ENCODE measurements at regions not wholly inside any gene's neighbourhood (a gene's known extent, or its start where the extent isn't known, plus 50 kb on each side); places are given as distances from the start of the nearest gene placed in this dataset.

- ATAC-seq (no peak), DNase-seq (ENCODE audit: low read depth, low spot score) (no peak)
- intact Hi-C loops (cut with micrococcal nuclease) = no loop called here
- Histone ChIP-seq H2AFZ (ENCODE audit: low read depth, low read length, poor library complexity, severe bottlenecking) (no peak overlapping the region), H4K20me1 (ENCODE audit: insufficient read depth) (no peaks in the 10 kb centered on the region), H3K27me3 (ENCODE audit: insufficient read depth, low read length) (no peaks in the 10 kb centered on the region), H3K79me2 (ENCODE audit: insufficient read depth, low read length) (no peaks in the 10 kb centered on the region), H3K9ac (ENCODE audit: low read length) (no peak overlapping the region), H3K9me3 (ENCODE audit: control insufficient read depth in 1 of 2, insufficient read depth in 1 of 2, low read depth in 1 of 2, low read length in 2 of 2) (no peaks in the 10 kb centered on the region), H3K4me3 (replicated peaks in 1 of 2; ENCODE audit: low read depth in 1 of 2, low read length in 2 of 2) (no peak overlapping the region), H3K27ac (ENCODE audit: low read depth, low read length) (no peak overlapping the region), H3K4me2 (ENCODE audit: low read length) (no peak overlapping the region), H3K4me1 (ENCODE audit: control insufficient read depth in 1 of 2, insufficient read depth in 2 of 2, low read length in 2 of 2) (no peaks in the 10 kb centered on the region), H3K36me3 (ENCODE audit: control insufficient read depth in 1 of 2, insufficient read depth in 2 of 2, low read length in 2 of 2) (no peaks in the 10 kb centered on the region), H3K9me2 (ENCODE audit: insufficient read depth) (no peaks in the 10 kb centered on the region)
- ChIA-PET CTCF (no interaction called here), POLR2A (no interaction called here), RAD21 (ENCODE audit: low non-redundant PET in 1 of 2, low total read pairs in 2 of 2, uncharacterized antibody in 2 of 2, unreplicated experiment in 2 of 2) (no interaction called here)
- no TSS peak for BruUV-seq (replicated peaks)
- no peak for TF ChIP-seq SIN3A (IDR thresholded peaks at IDR 0.05; ENCODE audit: low read depth)
- TF ChIP-seq TCF7L2 (IDR thresholded peaks at IDR 0.05; ENCODE audit: borderline replicate concordance, extremely low read depth, insufficient read depth, insufficient read length) = no peak
- TF ChIP-seq MAX (IDR thresholded peaks at IDR 0.05) = no peak
- no peak for TF ChIP-seq CEBPB (IDR thresholded peaks at IDR 0.05; ENCODE audit: low read depth)
- TF ChIP-seq ELF1 (IDR thresholded peaks at IDR 0.05; ENCODE audit: borderline replicate concordance, low read depth) = no peak
- TF ChIP-seq YY1 (IDR thresholded peaks at IDR 0.05; ENCODE audit: extremely low read depth, insufficient replicate concordance, low read depth, low read length) = no peak
- TF ChIP-seq REST (IDR thresholded peaks at IDR 0.05; ENCODE audit: low read depth) = no peak
- no peak for TF ChIP-seq ZNF274 (IDR thresholded peaks at IDR 0.05; ENCODE audit: low read depth, low read length)
- no peak for TF ChIP-seq EGR1 (IDR thresholded peaks at IDR 0.05; ENCODE audit: low read depth)
- no peak for TF ChIP-seq POLR2AphosphoS5 (IDR thresholded peaks at IDR 0.05; ENCODE audit: low read depth, low read length)
Observed at GRCh38 chrY:19207048-19207447, 433.5 kb upstream of the HSFY2 start.
